T-cell (primary cell): ENCODE measurements at regions not wholly inside any gene's neighbourhood (a gene's known extent, or its start where the extent isn't known, plus 50 kb on each side); places are given as distances from the start of the nearest gene placed in this dataset.

Experiments used
- ATAC-seq, 4 experiments: fragments of 200-7000 bp in 3 of 4; fragments of 150-1000 bp in 1 of 4; cut with Tn5 transposase; replicated peaks in 1 of 4; 1 replicate in 3 of 4; 2 replicates in 1 of 4; pipeline ENCODE4 v1.10.0; 2021; ENCODE audit warnings: moderate library complexity in 3 of 4, mild to moderate bottlenecking in 2 of 4, moderate number of reproducible peaks in 1 of 4
- CTCF ChIA-PET, 2 donors: fragments of 300-600 bp; sonication (Branson Sonifier 250); formaldehyde crosslinking; loops; one replicate each; lab custom pipeline; 2022; ENCODE audit warnings: antibody characterized with exemption in 2 of 2; lab: Charles Lee
- POLR2A ChIA-PET, 2 donors: fragments of 300-600 bp; sonication (Branson Sonifier 250); formaldehyde crosslinking; loops; one replicate each; lab custom pipeline; 2022; ENCODE audit warnings: antibody characterized with exemption in 2 of 2; lab: Charles Lee
- DNase-seq, 35 experiments: peaks; one replicate each; pipeline versions ENCODE4 v3.0.0 to v3.0.0-alpha.2; 2013 to 2023
- H3K27ac ChIP-seq: one replicate; pipeline ENCODE4 v1.5.1; 2013; ENCODE audit warnings: low read length
- H3K27me3 ChIP-seq, 2 experiments: replicated peaks in 1 of 2; 1 replicate in 1 of 2; 2 replicates in 1 of 2; pipeline versions ENCODE4 v1.6.1 to v1.7.0; 2013; ENCODE audit warnings: low read length in 1 of 2, mixed read lengths in 1 of 2; ENCODE audit not compliant: control insufficient read depth in 2 of 2, insufficient read depth in 2 of 2; ENCODE audit errors: extremely low read depth in 1 of 2
- H3K36me3 ChIP-seq, 2 donors: 1 replicate in 1 of 2; 2 replicates in 1 of 2; pipeline versions ENCODE4 v1.6.1 to v1.7.0; 2013; ENCODE audit warnings: low read length in 1 of 2; ENCODE audit not compliant: control insufficient read depth in 2 of 2, insufficient read depth in 1 of 2; ENCODE audit errors: extremely low read depth in 1 of 2
- H3K4me1 ChIP-seq, 2 experiments: 1 replicate in 1 of 2; 2 replicates in 1 of 2; pipeline versions ENCODE4 v1.6.1 to v1.7.0; 2013; ENCODE audit warnings: low read length in 2 of 2, mixed read lengths in 1 of 2; ENCODE audit not compliant: insufficient read depth in 2 of 2, control insufficient read depth in 1 of 2; ENCODE audit errors: extremely low read depth in 1 of 2
- H3K4me3 ChIP-seq, 2 donors: 1 replicate in 1 of 2; 2 replicates in 1 of 2; pipeline versions ENCODE4 v1.5.1 to v1.7.0; 2013; ENCODE audit warnings: mild to moderate bottlenecking in 2 of 2, low read length in 1 of 2, moderate library complexity in 1 of 2; ENCODE audit not compliant: control insufficient read depth in 1 of 2; ENCODE audit errors: extremely low read depth in 1 of 2
- H3K9me3 ChIP-seq: 2 replicates; pipeline ENCODE4 v1.7.0; 2013
- H3K27ac Mint-ChIP-seq, 2 donors: one replicate each; pipeline ENCODE4 v1.8.0; 2020 to 2021; ENCODE audit warnings: mild to moderate bottlenecking in 2 of 2, mixed read lengths in 2 of 2
- H3K27me3 Mint-ChIP-seq, 2 donors: one replicate each; pipeline ENCODE4 v1.8.0; 2021 to 2022; ENCODE audit warnings: mixed read lengths in 2 of 2
- H3K36me3 Mint-ChIP-seq: one replicate; pipeline ENCODE4 v1.8.0; 2021; ENCODE audit warnings: mixed read lengths
- H3K4me1 Mint-ChIP-seq, 3 donors: one replicate each; pipeline ENCODE4 v1.8.0; 2020 to 2022; ENCODE audit warnings: mixed read lengths in 3 of 3, mild to moderate bottlenecking in 1 of 3
- H3K4me3 Mint-ChIP-seq, 3 donors: one replicate each; pipeline ENCODE4 v1.8.0; 2020 to 2022; ENCODE audit warnings: mild to moderate bottlenecking in 3 of 3, mixed read lengths in 3 of 3, moderate library complexity in 3 of 3
- H3K9me3 Mint-ChIP-seq, 3 donors: one replicate each; pipeline ENCODE4 v1.8.0; 2020 to 2022; ENCODE audit warnings: mixed read lengths in 3 of 3
- whole genome bisulfite sequencing: methylation state at CpG from one replicate; pipeline ENCODE4 v1.1.5; 2013; ENCODE audit warnings: missing lambda C conversion rate; ENCODE audit not compliant: insufficient coverage; 5-methylcytosine and 5-hydroxymethylcytosine counted together

DNA sequence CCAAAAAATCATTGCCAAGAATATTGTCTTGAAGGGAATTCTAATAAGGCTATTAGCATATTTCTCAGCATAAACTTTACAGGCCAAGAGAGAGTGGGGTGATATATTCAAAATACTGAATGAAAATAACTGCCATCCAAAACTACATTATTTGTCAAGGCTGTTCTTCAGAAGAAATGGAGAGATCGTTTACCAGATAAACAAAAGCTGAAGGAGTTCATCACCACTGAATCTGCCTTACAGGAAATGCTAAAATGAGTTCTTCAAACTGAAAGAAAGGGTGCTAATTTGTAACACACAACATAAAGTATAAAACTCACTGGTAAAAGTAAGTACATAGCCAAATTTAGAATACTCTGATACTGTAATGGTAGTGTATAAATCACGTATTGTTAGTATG, 517.0 kb downstream of the TENT5A start:
- DNase-seq (no peak), ATAC-seq (no peak)
- CTCF ChIA-PET, result no interaction called here
- H3K27me3 Mint-ChIP-seq, result no peaks in the 10 kb centered on the region
- H3K27ac Mint-ChIP-seq, result no peak overlapping the region
- H3K36me3 ChIP-seq, result no peaks in the 10 kb centered on the region
- no peaks in the 10 kb centered on the region for H3K27me3 ChIP-seq
- H3K4me1 Mint-ChIP-seq, result no peaks in the 10 kb centered on the region
- H3K4me3 ChIP-seq, result no peak overlapping the region
- POLR2A ChIA-PET, result no interaction called here
- H3K4me1 ChIP-seq, result no peaks in the 10 kb centered on the region
- H3K4me3 Mint-ChIP-seq, result no peak overlapping the region
- no peaks in the 10 kb centered on the region for H3K9me3 ChIP-seq
- no peaks in the 10 kb centered on the region for H3K36me3 Mint-ChIP-seq
- H3K9me3 Mint-ChIP-seq, result peaks cover 0 to 6% (median 5%) of the 10 kb centered on the region in 3 donors
- H3K27ac ChIP-seq, result no peak overlapping the region
- no CpG with 5 or more reads among the region's 2 CpGs for WGBS

DNA sequence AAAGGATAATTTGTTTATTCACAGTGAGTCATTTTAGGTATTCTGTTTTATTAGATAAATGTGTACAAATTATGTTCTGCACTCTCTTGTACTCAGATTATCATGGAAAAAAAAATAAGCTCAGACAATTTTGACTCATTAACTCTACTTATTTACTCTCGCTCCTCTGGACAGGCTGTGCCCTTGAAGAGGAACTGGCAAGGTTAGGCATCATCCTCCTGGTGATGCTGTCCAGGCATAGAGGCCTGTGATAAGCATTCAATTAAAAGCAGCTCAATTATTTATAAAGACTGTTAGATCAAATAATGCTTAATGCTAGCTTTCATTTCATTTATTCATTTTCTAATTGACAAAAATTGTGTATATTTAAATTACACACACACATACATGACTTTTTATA, 518.5 kb downstream of the TENT5A start:
- ChIA-PET POLR2A (no interaction called here), CTCF (no interaction called here)
- ATAC-seq, result no peak
- Mint-ChIP-seq H3K9me3 (peaks cover 0 to 6% (median 5%) of the 10 kb centered on the region in 3 donors), H3K27me3 (no peaks in the 10 kb centered on the region), H3K36me3 (no peaks in the 10 kb centered on the region), H3K4me1 (no peaks in the 10 kb centered on the region), H3K4me3 (no peak overlapping the region), H3K27ac (no peak overlapping the region)
- Histone ChIP-seq H3K4me3 (no peak overlapping the region), H3K9me3 (no peaks in the 10 kb centered on the region), H3K27me3 (no peaks in the 10 kb centered on the region), H3K36me3 (no peaks in the 10 kb centered on the region), H3K27ac (no peak overlapping the region), H3K4me1 (no peaks in the 10 kb centered on the region)
- WGBS, result no CpG with 5 or more reads among the region's 1 CpG
- no peak for DNase-seq

DNA sequence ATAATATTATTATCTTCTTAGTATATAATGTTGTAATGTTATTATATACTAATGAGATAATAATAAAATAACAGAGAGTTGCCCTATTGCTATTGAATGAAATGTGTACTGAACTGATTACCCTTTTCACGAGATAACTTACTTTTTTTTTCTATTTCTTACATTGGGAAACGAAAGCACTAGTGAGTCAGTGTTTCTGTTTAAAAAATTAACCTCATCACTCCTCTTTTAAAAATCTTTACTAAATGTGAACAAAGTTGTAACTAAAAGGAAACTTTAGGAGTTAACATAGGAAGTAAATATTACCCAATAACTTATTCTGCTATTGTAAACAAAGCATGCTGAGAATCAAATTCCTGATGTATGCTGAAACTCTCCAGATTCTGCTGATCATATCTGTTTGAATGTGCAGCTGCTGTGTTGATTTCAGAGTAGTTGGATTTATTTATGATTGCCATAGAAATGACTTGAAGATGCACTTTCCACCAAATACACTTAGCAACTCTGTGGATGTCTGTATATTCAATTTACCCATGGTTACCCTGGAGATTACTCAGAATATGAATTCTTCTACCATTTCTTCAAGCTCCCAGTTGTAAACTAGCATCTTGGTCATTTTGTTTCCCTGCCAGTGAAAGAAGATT, 523.4 kb downstream of the TENT5A start:
- H3K9me3 Mint-ChIP-seq, result peaks cover 0 to 6% (median 1%) of the 10 kb centered on the region in 3 donors
- Histone ChIP-seq H3K27me3 (no peaks in the 10 kb centered on the region), H3K36me3 (no peaks in the 10 kb centered on the region), H3K27ac (no peak overlapping the region), H3K4me1 (no peaks in the 10 kb centered on the region), H3K4me3 (no peak overlapping the region), H3K9me3 (no peaks in the 10 kb centered on the region)
- no peaks in the 10 kb centered on the region for H3K4me1 Mint-ChIP-seq
- no peak for DNase-seq
- ChIA-PET CTCF (no interaction called here), POLR2A (no interaction called here)
- no peak overlapping the region for H3K4me3 Mint-ChIP-seq
- WGBS, result no CpG with 5 or more reads among the region's 2 CpGs
- H3K27me3 Mint-ChIP-seq, result no peaks in the 10 kb centered on the region
- H3K36me3 Mint-ChIP-seq, result no peaks in the 10 kb centered on the region
- no peak overlapping the region for H3K27ac Mint-ChIP-seq
- no peak for ATAC-seq

DNA sequence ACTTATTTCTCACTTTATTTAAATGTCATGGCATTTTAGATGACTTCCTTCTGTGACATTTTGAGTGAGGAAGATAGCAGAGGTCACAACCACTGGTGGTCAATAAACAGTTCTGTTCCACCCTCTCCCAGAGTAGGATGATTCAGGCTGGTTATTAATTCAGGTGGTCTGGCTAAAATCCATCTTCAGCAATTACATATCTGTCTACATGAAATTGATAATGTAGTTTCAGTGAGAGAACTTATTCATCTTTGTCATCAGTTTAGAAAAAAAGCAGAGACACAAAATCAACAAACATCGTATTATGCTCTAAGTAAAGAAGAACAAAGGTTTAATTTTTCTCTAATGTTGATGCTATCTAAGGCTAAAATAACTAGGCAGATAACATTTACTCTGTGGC, 525.5 kb downstream of the TENT5A start:
- ChIA-PET POLR2A (no interaction called here), CTCF (no interaction called here)
- Mint-ChIP-seq H3K9me3 (peaks cover 0 to 11% (median 1%) of the 10 kb centered on the region in 3 donors), H3K4me3 (no peak overlapping the region), H3K27me3 (no peaks in the 10 kb centered on the region), H3K4me1 (no peaks in the 10 kb centered on the region), H3K36me3 (no peaks in the 10 kb centered on the region), H3K27ac (no peak overlapping the region)
- H3K4me1 ChIP-seq, result no peaks in the 10 kb centered on the region
- no peak overlapping the region for H3K27ac ChIP-seq
- WGBS, result no CpG with 5 or more reads among the region's 1 CpG
- DNase-seq, result no peak
- no peaks in the 10 kb centered on the region for H3K36me3 ChIP-seq
- H3K27me3 ChIP-seq, result no peaks in the 10 kb centered on the region
- ATAC-seq, result no peak
- no peak overlapping the region for H3K4me3 ChIP-seq
- H3K9me3 ChIP-seq, result no peaks in the 10 kb centered on the region

DNA sequence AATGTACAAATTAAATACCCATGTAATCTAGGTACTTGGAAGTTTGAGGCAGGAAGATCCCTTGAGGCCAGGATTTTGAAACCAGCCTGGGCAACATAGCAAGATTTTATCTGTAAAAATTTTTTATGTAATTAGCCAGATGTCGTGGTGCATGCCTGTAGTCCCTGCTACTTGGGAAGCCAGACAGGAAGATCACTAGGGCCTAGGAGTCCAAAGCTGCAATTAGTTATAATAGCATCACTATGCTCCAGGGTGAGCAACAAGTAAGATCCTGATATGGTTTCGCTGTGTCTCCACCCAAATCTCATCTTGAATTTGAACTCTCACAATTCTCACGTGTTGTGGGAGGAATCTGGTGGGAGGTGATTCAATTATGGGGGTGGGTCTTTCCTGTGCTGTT, 535.8 kb downstream of the TENT5A start:
- WGBS, result 0% methylated on average over 1 of the region's 3 CpGs
- H3K36me3 Mint-ChIP-seq, result no peaks in the 10 kb centered on the region

DNA sequence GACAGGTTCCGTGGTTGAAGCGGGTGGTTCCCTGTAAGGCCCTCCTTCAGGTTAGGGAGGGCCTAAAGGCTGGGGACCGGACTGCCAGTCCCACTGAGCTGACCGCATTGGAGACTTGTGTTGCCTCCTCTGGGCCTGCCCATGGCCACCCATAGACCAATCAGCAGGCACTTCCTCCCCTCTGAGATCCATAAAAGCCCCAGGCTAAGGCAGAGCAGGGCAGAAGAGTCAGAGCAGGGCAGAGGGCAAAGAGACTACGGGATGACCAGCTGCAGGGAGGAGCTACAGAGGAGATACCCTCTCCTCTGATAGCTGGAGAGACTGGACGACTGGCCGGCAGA, 537.4 kb downstream of the TENT5A start:
- H3K27ac Mint-ChIP-seq, result no peak overlapping the region
- H3K36me3 ChIP-seq, result no peaks in the 10 kb centered on the region
- no peaks in the 10 kb centered on the region for H3K36me3 Mint-ChIP-seq
- no peaks in the 10 kb centered on the region for H3K4me1 ChIP-seq
- H3K9me3 ChIP-seq, result no peaks in the 10 kb centered on the region
- H3K4me1 Mint-ChIP-seq, result no peaks in the 10 kb centered on the region
- no peak overlapping the region for H3K27ac ChIP-seq
- H3K27me3 Mint-ChIP-seq, result no peaks in the 10 kb centered on the region
- H3K4me3 Mint-ChIP-seq, result no peak overlapping the region
- ChIA-PET POLR2A (no interaction called here), CTCF (no interaction called here)
- no peaks in the 10 kb centered on the region for H3K27me3 ChIP-seq
- peaks cover 16 to 25% (median 16%) of the 10 kb centered on the region in 3 donors for H3K9me3 Mint-ChIP-seq
- DNase-seq, result no peak
- no peak overlapping the region for H3K4me3 ChIP-seq
- ATAC-seq, result peak in 1 of 4 experiments; percentile 13
- 72% methylated on average over 5 of the region's 7 CpGs for WGBS

More for the DNA sequence above, 535.8 kb downstream of the TENT5A start:
- POLR2A ChIA-PET, result no interaction called here
- H3K4me1 ChIP-seq, result no peaks in the 10 kb centered on the region
- Mint-ChIP-seq H3K4me3 (no peak overlapping the region), H3K27me3 (no peaks in the 10 kb centered on the region), H3K4me1 (no peaks in the 10 kb centered on the region), H3K9me3 (peaks cover 12 to 21% (median 16%) of the 10 kb centered on the region in 3 donors), H3K27ac (no peak overlapping the region)
- no peak overlapping the region for H3K4me3 ChIP-seq
- H3K27me3 ChIP-seq, result no peaks in the 10 kb centered on the region
- H3K27ac ChIP-seq, result no peak overlapping the region
- DNase-seq (no peak), ATAC-seq (no peak)
- CTCF ChIA-PET, result no interaction called here
- H3K36me3 ChIP-seq, result no peaks in the 10 kb centered on the region
- H3K9me3 ChIP-seq, result no peaks in the 10 kb centered on the region
